IMR-90 (cell line): ENCODE measurements at regions not wholly inside any gene's neighbourhood (a gene's known extent, or its start where the extent isn't known, plus 50 kb on each side); places are given as distances from the start of the nearest gene placed in this dataset.
A peak's percentile ranks its signal among the peaks of the same experiment; 100 is the strongest.

Experiments
- ATAC-seq: fragments of 200-7000 bp; cut with Tn5 transposase; 2 replicates; pipeline ENCODE4 v1.9.1; 2020; ENCODE audit warnings: low read depth, mild to moderate bottlenecking, moderate library complexity
- BruUV-seq: library from RNA; stranded (reverse); fragments of 400-500 nt; replicated peaks from 2 replicates; lab custom pipeline; 2021; lab: Mats Ljungman, UMichigan
- CTCF ChIA-PET: fragments of 300-600 bp; formaldehyde crosslinking; extraction: SDS; loops from one replicate; lab custom pipeline; 2021; ENCODE audit warnings: antibody characterized with exemption; lab: Yijun Ruan, JAX
- POLR2A ChIA-PET: fragments of 300-600 bp; sonication (Branson Sonifier 250); formaldehyde crosslinking; loops from one replicate; lab custom pipeline; 2022; ENCODE audit warnings: antibody characterized with exemption; ENCODE audit not compliant: unreplicated experiment; lab: Charles Lee
- DNase-seq: peaks from one replicate; pipeline ENCODE4 v3.0.0; 2013
- H2AFZ ChIP-seq: replicated peaks from 2 replicates; pipeline ENCODE3; 2013; ENCODE audit warnings: low read length, mild to moderate bottlenecking; ENCODE audit not compliant: poor library complexity
- H2AK5ac ChIP-seq: 2 replicates; pipeline ENCODE4 v1.6.1; 2013; ENCODE audit warnings: low read depth, low read length, inconsistent platforms
- H2AK9ac ChIP-seq: replicated peaks from 2 replicates; pipeline ENCODE3; 2013; ENCODE audit warnings: mild to moderate bottlenecking, low read depth, low read length, moderate library complexity; ENCODE audit not compliant: poor library complexity
- H2BK120ac ChIP-seq: 2 replicates; pipeline ENCODE4 v1.6.1; 2013; ENCODE audit warnings: low read depth, low read length, inconsistent platforms
- H2BK15ac ChIP-seq: 3 replicates; pipeline ENCODE4 v1.6.1; 2013; ENCODE audit warnings: low read depth, low read length, inconsistent platforms
- H2BK20ac ChIP-seq: 2 replicates; pipeline ENCODE4 v1.6.1; 2013; ENCODE audit warnings: low read depth, mild to moderate bottlenecking, inconsistent platforms, low read length, moderate library complexity
- H2BK5ac ChIP-seq: 2 replicates; pipeline ENCODE4 v1.6.1; 2013; ENCODE audit warnings: mild to moderate bottlenecking, low read depth, low read length, inconsistent platforms; ENCODE audit not compliant: poor library complexity, severe bottlenecking
- H3K14ac ChIP-seq: replicated peaks from 2 replicates; pipeline ENCODE4 v1.6.1; 2013; ENCODE audit warnings: low read depth, low read length, inconsistent platforms
- H3K18ac ChIP-seq: 2 replicates; pipeline ENCODE4 v1.6.1; 2013; ENCODE audit warnings: low read depth, low read length, control low read depth
- H3K23ac ChIP-seq: 2 replicates; pipeline ENCODE4 v1.6.1; 2013; ENCODE audit warnings: low read depth, low read length, inconsistent platforms
- H3K27ac ChIP-seq: 2 replicates; pipeline ENCODE4 v1.5.1; 2013; ENCODE audit warnings: mild to moderate bottlenecking, control low read depth, low read length; ENCODE audit not compliant: insufficient read depth
- H3K27me3 ChIP-seq: 2 replicates; pipeline ENCODE4 v1.6.1; 2013; ENCODE audit warnings: low read length; ENCODE audit not compliant: control insufficient read depth, insufficient read depth
- H3K36me3 ChIP-seq: 2 replicates; pipeline ENCODE4 v1.6.1; 2013; ENCODE audit warnings: low read length, mixed read lengths; ENCODE audit not compliant: control insufficient read depth, insufficient read depth
- H3K4ac ChIP-seq: 2 replicates; pipeline ENCODE4 v1.6.1; 2013; ENCODE audit warnings: low read depth, low read length, inconsistent platforms
- H3K4me1 ChIP-seq: 2 replicates; pipeline ENCODE4 v1.6.1; 2013; ENCODE audit warnings: low read length, mixed read lengths; ENCODE audit not compliant: control insufficient read depth, insufficient read depth
- H3K4me2 ChIP-seq: 2 replicates; pipeline ENCODE4 v1.6.1; 2013; ENCODE audit warnings: low read depth, mild to moderate bottlenecking, control low read depth, low read length, moderate library complexity
- H3K4me3 ChIP-seq: 2 replicates; pipeline ENCODE4 v1.5.1; 2013; ENCODE audit warnings: low read depth, mild to moderate bottlenecking, control low read depth, low read length, moderate library complexity; ENCODE audit not compliant: insufficient read depth
- H3K56ac ChIP-seq: 2 replicates; pipeline ENCODE4 v1.6.1; 2013; ENCODE audit warnings: low read length, inconsistent platforms; ENCODE audit not compliant: insufficient read depth; ENCODE audit errors: extremely low read depth
- H3K79me1 ChIP-seq, 2 experiments: 2 replicates each; pipeline ENCODE4 v1.6.1; 2013; ENCODE audit warnings: low read length in 2 of 2, inconsistent platforms in 1 of 2, low read depth in 1 of 2
- H3K9ac ChIP-seq: 2 replicates; pipeline ENCODE4 v1.6.1; 2013; ENCODE audit warnings: low read depth, low read length, control low read depth
- H3K9me1 ChIP-seq: 2 replicates; pipeline ENCODE4 v1.6.1; 2013; ENCODE audit warnings: low read length, inconsistent platforms; ENCODE audit not compliant: insufficient read depth
- H3K9me3 ChIP-seq: 2 replicates; pipeline ENCODE4 v1.6.1; 2013; ENCODE audit warnings: low read length; ENCODE audit not compliant: control insufficient read depth, insufficient read depth
- H4K20me1 ChIP-seq: 2 replicates; pipeline ENCODE4 v1.6.1; 2013; ENCODE audit warnings: low read length, inconsistent platforms; ENCODE audit not compliant: insufficient read depth
- H4K5ac ChIP-seq: 2 replicates; pipeline ENCODE4 v1.6.1; 2013; ENCODE audit warnings: mild to moderate bottlenecking, low read depth, low read length, control low read depth
- H4K8ac ChIP-seq, 2 experiments: 2 replicates each; pipeline ENCODE4 v1.6.1; 2013; ENCODE audit warnings: low read depth in 2 of 2, low read length in 2 of 2, control low read depth in 1 of 2, inconsistent platforms in 1 of 2
- H4K91ac ChIP-seq: 2 replicates; pipeline ENCODE4 v1.6.1; 2013; ENCODE audit warnings: low read depth, low read length, inconsistent platforms; ENCODE audit not compliant: insufficient read depth
- BHLHE40 ChIP-seq: fragments of 150-350 bp; IDR thresholded peaks from 2 replicates; pipeline ENCODE4 v1.6.1; 2016; ENCODE audit warnings: mild to moderate bottlenecking, low read depth, low read length
- WGBS, 2 experiments: methylation state at CpG; one replicate each; pipeline versions ENCODE4 v1.1.5 to v1.1.7; 2013; ENCODE audit warnings: missing lambda C conversion rate in 2 of 2; ENCODE audit not compliant: insufficient read length in 1 of 2; ENCODE audit errors: extremely low coverage in 2 of 2; 5-methylcytosine and 5-hydroxymethylcytosine counted together
- dilution Hi-C: fragments of 300-500 bp; cut with HindIII; formaldehyde crosslinking; loops from one replicate; pipeline ENCODE4 v1.14.3; 2018; ENCODE audit warnings: low sequenced_read_pairs; ENCODE audit not compliant: unreplicated experiment
- in situ Hi-C: fragments of 300-500 bp; cut with MboI; formaldehyde crosslinking; loops from 3 replicates; pipeline ENCODE4 v1.14.3; 2019; ENCODE audit warnings: low sequenced_read_pairs, inconsistent platforms, mixed read lengths
- intact Hi-C: fragments of 100-400 bp; cut with micrococcal nuclease; formaldehyde crosslinking; loops from 2 replicates; pipeline ENCODE4 v1.10.0; 2022

GRCh38 chr12:25691865-25692114 lies 138.7 kb upstream of the LMNTD1 start:
- Histone ChIP-seq H4K20me1 (no peaks in the 10 kb centered on the region), H3K23ac (no peak overlapping the region), H2AK9ac (no peak overlapping the region), H3K36me3 (no peaks in the 10 kb centered on the region), H3K27ac (no peak overlapping the region), H3K4ac (no peak overlapping the region), H3K27me3 (no peaks in the 10 kb centered on the region), H2AFZ (no peak overlapping the region), H2BK120ac (no peak overlapping the region), H3K14ac (no peak overlapping the region), H3K9me3 (peaks cover 5% of the 10 kb centered on the region; the same call in 1 of the 2 replicates), H3K9ac (no peak overlapping the region), H2BK5ac (no peak overlapping the region), H2BK15ac (0 out of 3 replicates have a peak overlapping the region, but pooled peaks have one; percentile 18), H3K79me1 (no peaks in the 10 kb centered on the region), H3K18ac (no peak overlapping the region), H4K5ac (no peak overlapping the region), H4K91ac (no peak overlapping the region), H2AK5ac (no peak overlapping the region), H4K8ac (no peak overlapping the region), H3K4me3 (no peak overlapping the region), H3K4me2 (no peak overlapping the region), H3K56ac (no peak overlapping the region), H3K4me1 (peaks cover 2% of the 10 kb centered on the region), H3K9me1 (no peaks in the 10 kb centered on the region), H2BK20ac (peak overlapping the region; percentile 13; the same call in 1 of the 2 replicates)
- POLR2A ChIA-PET, result no interaction called here
- no CpG with 5 or more reads among the region's 4 CpGs for WGBS, 2 experiments
- DNase-seq, result no peak
- BruUV-seq, result no TSS peak
- in situ Hi-C loops, result no loop called here
- CTCF ChIA-PET, result no interaction called here
- no peak for TF ChIP-seq BHLHE40
- dilution Hi-C loops, result no loop called here
- ATAC-seq, result no peak
- intact Hi-C loops, result no loop called here
